ENCODE measurements at regions not wholly inside any gene's neighbourhood (a gene's known extent, or its start where the extent isn't known, plus 50 kb on each side); places are given as distances from the start of the nearest gene placed in this dataset.

GRCh38 chrX:121581885-121582284, 534.5 kb downstream of the GLUD2 start:
- TF ChIP-seq MAX (IDR thresholded peaks at IDR 0.05; ENCODE audit: low read depth, low read length) (no peak), CEBPZ (IDR thresholded peaks at IDR 0.05; ENCODE audit: low read depth, low read length) (no peak), CTCF (IDR thresholded peaks at IDR 0.05 in 2 of 3, conservative IDR thresholded peaks at IDR 0.05 in 1 of 3; ENCODE audit: control insufficient read depth in 2 of 3, extremely low read depth in 1 of 3, insufficient read depth in 1 of 3, low read depth in 3 of 3, low read length in 3 of 3) (no peak; a peak in 1 of 6 replicates), MXI1 (IDR thresholded peaks at IDR 0.05; ENCODE audit: low read depth, low read length) (no peak), ELK1 (IDR thresholded peaks at IDR 0.05; ENCODE audit: low read depth, low read length) (no peak), RFX5 (IDR thresholded peaks at IDR 0.05; ENCODE audit: low read depth, low read length) (no peak), ZNF274 (IDR thresholded peaks at IDR 0.05; ENCODE audit: insufficient read depth, insufficient read length) (no peak)
- TF ChIP-seq, protein P1, sequence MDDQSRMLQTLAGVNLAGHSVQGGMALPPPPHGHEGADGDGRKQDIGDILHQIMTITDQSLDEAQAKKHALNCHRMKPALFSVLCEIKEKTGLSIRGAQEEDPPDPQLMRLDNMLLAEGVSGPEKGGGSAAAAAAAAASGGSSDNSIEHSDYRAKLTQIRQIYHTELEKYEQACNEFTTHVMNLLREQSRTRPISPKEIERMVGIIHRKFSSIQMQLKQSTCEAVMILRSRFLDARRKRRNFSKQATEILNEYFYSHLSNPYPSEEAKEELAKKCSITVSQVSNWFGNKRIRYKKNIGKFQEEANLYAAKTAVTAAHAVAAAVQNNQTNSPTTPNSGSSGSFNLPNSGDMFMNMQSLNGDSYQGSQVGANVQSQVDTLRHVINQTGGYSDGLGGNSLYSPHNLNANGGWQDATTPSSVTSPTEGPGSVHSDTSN (IDR thresholded peaks at IDR 0.05; ENCODE audit: insufficient replicate concordance, low read depth, low read length) = no peak
- TF ChIP-seq, protein P2, sequence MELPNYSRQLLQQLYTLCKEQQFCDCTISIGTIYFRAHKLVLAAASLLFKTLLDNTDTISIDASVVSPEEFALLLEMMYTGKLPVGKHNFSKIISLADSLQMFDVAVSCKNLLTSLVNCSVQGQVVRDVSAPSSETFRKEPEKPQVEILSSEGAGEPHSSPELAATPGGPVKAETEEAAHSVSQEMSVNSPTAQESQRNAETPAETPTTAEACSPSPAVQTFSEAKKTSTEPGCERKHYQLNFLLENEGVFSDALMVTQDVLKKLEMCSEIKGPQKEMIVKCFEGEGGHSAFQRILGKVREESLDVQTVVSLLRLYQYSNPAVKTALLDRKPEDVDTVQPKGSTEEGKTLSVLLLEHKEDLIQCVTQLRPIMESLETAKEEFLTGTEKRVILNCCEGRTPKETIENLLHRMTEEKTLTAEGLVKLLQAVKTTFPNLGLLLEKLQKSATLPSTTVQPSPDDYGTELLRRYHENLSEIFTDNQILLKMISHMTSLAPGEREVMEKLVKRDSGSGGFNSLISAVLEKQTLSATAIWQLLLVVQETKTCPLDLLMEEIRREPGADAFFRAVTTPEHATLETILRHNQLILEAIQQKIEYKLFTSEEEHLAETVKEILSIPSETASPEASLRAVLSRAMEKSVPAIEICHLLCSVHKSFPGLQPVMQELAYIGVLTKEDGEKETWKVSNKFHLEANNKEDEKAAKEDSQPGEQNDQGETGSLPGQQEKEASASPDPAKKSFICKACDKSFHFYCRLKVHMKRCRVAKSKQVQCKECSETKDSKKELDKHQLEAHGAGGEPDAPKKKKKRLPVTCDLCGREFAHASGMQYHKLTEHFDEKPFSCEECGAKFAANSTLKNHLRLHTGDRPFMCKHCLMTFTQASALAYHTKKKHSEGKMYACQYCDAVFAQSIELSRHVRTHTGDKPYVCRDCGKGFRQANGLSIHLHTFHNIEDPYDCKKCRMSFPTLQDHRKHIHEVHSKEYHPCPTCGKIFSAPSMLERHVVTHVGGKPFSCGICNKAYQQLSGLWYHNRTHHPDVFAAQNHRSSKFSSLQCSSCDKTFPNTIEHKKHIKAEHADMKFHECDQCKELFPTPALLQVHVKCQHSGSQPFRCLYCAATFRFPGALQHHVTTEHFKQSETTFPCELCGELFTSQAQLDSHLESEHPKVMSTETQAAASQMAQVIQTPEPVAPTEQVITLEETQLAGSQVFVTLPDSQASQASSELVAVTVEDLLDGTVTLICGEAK (IDR thresholded peaks at IDR 0.05; ENCODE audit: borderline replicate concordance) = no peak
- TF ChIP-seq, protein P3, sequence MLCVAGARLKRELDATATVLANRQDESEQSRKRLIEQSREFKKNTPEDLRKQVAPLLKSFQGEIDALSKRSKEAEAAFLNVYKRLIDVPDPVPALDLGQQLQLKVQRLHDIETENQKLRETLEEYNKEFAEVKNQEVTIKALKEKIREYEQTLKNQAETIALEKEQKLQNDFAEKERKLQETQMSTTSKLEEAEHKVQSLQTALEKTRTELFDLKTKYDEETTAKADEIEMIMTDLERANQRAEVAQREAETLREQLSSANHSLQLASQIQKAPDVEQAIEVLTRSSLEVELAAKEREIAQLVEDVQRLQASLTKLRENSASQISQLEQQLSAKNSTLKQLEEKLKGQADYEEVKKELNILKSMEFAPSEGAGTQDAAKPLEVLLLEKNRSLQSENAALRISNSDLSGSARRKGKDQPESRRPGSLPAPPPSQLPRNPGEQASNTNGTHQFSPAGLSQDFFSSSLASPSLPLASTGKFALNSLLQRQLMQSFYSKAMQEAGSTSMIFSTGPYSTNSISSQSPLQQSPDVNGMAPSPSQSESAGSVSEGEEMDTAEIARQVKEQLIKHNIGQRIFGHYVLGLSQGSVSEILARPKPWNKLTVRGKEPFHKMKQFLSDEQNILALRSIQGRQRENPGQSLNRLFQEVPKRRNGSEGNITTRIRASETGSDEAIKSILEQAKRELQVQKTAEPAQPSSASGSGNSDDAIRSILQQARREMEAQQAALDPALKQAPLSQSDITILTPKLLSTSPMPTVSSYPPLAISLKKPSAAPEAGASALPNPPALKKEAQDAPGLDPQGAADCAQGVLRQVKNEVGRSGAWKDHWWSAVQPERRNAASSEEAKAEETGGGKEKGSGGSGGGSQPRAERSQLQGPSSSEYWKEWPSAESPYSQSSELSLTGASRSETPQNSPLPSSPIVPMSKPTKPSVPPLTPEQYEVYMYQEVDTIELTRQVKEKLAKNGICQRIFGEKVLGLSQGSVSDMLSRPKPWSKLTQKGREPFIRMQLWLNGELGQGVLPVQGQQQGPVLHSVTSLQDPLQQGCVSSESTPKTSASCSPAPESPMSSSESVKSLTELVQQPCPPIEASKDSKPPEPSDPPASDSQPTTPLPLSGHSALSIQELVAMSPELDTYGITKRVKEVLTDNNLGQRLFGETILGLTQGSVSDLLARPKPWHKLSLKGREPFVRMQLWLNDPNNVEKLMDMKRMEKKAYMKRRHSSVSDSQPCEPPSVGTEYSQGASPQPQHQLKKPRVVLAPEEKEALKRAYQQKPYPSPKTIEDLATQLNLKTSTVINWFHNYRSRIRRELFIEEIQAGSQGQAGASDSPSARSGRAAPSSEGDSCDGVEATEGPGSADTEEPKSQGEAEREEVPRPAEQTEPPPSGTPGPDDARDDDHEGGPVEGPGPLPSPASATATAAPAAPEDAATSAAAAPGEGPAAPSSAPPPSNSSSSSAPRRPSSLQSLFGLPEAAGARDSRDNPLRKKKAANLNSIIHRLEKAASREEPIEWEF (IDR thresholded peaks at IDR 0.05; ENCODE audit: insufficient replicate concordance, low read depth, low read length) = no peak

Data from GM12878 (cell line).